Activated CD8-positive, alpha-beta memory T cell treated with anti-CD3 and anti-CD28 coated beads for 4 hours (primary cell): ENCODE measurements at regions not wholly inside any gene's neighbourhood (a gene's known extent, or its start where the extent isn't known, plus 50 kb on each side); places are given as distances from the start of the nearest gene placed in this dataset.
"Not testable (repeated sequence)": the region's sequence is repeated elsewhere in the genome, so short reads cannot be mapped to it uniquely, and the experiment has no call there.

ENCODE experiments used
- DNase-seq, 2 donors: peaks; one replicate each; pipeline ENCODE4 v3.0.0-alpha.2; 2020; ENCODE audit warnings: low read depth in 2 of 2

DNA sequence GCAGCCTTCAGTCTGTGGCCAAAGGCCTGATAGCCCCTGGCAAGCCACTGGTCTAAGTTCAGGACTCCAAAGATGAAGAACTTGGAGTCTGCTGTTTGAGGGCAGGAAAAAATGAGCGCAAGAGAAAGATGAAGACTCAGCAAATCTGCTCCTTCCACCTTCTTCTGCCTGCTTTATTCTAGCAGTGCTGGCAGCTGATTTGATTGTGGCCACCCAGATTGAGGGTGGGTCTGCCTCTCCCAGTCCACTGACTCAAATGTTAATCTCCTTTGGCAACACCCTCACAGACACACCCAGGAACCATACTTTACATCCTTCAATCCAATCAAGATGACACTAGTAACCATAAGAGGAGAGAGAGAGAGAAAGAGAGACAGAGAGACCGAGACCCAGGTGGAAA lies 127.6 kb downstream of the UTP18 start:
- no peak for DNase-seq

DNA sequence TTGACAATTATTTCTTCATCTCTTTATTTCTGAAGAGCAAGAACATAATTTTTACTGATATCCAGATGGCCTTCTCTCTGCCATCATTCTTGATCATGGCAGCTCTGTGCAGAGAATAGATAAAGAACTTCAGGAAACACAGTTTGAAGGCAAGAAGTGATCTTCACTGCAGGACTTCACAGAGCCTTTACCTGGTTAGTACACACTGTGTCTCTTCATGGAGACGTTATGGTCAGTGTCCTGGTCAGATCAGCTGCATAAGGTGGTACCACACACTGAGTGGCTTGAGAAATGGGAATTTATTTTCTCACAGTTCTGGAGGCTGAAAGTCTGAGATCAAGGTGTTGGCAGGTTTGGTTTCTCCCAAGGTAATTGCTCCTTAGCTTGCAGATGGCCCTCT lies 129.5 kb downstream of the UTP18 start:
- no peak for DNase-seq

DNA sequence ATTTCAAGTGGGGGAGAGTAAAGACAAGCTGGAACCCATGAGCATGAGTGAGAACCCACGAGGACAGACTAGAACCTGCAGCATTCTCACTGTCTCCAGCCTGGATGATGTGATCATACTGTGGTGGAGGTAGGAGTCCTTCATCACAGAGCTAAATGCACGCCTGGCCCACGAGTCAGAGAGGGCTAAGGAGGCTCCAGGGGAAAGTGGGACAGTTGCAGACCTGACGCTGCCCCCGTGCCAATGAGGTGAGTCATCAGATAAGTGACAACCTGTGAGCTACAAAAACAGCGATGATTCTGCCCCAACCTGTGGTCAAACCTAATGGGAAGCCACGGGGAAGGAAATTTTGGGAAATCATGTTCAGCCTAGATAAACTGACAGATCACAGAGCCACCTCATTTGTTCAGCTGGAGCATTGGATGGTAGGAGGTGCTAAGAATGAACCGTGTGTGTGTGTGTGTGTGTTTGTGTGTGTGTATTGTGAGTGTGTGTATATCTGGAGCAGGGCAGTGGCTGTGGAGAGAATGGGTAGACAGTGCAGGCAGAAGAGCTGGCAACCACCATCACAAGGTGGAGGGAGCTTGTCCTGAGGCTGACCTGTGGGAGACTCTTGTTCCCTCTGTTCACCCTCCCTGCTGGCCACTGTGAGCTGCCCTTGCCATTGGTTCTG lies 131.8 kb downstream of the UTP18 start:
- no peak for DNase-seq

DNA sequence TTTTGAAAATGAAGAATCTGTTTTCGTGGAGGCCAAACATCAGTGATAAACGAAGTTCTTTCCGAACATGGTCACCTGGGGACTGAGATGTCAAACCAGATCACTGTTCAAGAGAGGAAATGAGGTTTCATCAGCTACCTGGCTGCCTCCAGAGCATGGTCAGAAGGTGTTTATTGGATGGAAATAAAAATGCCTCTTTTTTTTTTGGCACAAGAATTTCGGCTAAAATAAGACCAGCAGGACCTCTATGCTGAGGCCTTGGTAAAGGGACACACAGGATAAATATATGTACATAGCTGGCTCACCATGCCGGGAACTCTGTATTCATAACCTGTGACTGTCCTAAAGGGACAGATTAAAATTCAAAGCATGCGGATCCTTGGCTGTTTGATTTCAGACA lies 135.3 kb downstream of the UTP18 start:
- no peak for DNase-seq

DNA sequence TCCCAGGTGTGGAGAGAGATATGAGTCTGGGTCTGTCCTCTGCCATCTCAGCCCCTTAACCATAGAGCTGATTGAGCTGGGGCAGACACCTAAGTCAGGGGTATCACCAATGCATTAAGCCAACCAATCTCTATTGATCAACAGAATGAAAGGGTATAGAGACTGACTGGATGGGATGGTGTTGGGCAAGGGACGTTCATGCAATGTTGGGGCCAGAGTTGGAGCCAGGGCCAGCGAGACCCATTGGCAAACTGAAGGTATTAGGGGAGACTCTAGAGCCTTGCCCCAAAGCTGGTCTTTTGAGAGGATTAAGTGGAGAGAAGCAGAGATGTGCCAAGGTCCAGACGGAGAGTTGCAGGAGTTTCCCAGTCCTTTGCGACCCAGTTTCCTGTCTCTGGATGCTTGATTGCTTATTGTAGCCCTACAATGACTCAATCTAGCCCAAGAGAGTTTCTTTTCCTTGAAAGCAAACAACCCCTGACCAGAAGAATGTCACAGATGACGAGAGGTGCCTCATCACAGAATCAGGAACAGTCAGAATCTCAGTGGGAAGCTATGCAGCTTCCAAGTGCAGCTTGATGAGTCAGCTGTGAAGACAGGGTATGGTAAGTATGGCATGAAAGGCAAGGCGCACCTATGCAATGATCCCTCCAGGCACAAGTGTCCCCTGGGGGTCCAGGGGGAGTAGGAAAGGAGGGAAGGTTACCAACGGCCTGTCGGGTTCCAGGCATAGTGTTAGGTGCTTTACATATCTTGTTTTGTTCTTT lies 137.2 kb downstream of the UTP18 start:
- DNase-seq: no peak

DNA sequence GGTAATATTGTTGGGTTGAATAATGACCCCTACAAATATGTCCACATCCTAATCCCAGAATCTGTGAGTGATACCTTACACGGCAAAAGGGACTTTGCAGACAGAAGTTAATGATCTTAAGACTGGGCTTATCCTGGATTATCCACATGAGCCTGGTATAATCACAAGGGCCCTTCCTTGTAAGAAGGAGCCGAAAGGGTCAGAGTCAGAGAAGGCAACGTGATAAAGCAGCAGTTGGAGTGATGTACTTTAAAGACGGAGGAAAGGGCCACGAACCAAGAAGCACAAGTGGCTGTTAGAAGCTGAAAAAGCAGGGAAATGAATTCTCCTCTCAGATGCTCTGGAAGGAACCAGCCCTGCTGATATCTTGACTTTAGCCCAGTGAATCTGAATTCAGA lies 137.8 kb downstream of the UTP18 start:
- no peak for DNase-seq

DNA sequence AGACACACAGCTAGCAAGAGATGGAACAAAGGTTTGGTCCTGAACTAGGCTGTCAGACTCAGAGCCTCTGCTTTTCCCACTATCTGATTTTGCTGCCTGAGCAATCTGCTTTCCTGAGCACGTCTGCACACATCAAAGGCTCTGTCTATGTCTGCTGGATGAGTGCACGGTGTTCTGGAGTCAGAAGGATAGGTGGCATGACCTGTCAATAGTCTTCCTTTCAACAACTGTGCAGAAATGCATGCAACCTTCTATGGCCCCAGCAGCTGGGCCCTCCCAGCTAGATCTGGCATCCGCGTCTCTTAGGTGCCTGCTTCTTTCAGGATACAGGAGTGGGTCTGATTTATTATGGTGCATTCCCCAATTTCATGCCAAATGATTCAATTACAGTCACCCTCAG lies 138.3 kb downstream of the UTP18 start:
- no peak for DNase-seq

DNA sequence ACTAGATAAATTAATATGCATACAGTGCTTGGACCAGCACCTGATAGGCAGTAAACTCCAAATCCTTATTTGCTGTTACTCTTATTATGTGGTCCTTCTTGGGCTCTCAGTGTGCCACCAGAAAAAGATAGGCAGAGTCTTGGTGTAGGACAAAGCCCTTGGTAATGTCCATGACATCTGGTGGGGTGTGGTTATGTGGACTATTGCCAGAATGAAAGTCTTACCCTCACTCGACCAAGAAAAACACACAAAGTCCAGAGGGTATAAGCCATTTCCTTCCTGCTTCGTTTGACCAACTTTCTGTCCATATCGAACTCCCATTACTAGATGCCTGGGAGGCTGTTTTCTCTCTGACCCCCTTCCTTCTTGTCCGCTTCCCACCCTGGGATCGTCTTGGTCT lies 140.9 kb downstream of the UTP18 start:
- DNase-seq: no peak

DNA sequence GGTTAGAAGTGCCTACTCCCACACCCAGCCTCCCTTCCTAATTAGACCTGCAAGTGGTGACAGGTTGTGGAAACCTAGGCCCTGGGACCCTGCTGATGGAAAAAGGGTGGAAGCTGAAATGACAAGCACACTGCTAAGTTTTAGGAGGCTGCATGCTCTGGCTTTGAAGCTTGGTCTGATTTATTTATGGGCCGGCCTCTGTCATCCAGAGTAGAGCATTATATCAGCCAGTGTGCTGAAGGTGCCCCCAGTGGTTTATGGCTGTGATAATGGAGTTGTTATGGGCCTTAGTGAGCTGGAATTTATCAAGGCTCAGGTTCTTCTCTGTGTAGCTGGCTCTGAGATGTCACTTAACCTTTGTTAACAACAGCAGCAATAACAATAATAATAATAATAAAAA lies 142.6 kb downstream of the UTP18 start:
- no peak for DNase-seq

DNA sequence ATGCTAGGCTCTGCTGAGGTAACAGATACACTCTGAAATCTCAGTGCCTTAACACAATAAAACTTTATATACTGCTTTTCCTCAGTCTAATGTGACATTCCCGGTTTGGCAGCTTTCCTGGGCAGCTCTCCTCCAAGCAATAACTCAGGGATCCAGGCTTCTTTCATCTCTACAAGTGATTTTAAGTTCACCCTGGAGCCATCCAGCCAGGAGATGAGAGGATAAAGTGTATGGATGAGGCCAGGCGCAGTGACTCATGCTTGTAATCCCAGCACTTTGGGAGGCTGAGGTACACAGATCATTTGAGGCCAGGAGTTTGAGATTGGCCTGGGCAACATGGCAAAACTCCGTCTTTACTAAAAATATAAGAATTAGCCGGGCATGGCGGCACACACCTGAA lies 147.2 kb downstream of the UTP18 start:
- DNase-seq: no peak

DNA sequence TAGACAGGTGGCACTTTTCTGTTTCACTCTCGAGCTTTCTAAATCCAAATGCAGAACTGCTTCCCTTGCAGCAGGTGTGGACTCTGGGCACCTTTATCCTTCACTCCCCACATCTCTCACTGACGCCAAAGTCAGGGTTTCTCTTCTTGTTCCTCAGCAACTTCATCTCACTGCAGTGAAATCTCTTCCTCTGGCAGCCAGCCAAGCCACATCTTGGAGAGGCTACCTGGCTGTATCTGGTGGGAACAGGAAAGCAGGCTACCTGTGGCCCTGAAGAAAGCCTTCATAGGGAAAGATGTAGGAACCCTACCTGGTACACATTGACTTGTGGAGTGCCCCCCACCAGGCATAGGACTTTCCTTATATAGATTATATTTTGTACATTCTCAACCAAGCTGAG lies 159.1 kb downstream of the UTP18 start:
- no peak for DNase-seq

DNA sequence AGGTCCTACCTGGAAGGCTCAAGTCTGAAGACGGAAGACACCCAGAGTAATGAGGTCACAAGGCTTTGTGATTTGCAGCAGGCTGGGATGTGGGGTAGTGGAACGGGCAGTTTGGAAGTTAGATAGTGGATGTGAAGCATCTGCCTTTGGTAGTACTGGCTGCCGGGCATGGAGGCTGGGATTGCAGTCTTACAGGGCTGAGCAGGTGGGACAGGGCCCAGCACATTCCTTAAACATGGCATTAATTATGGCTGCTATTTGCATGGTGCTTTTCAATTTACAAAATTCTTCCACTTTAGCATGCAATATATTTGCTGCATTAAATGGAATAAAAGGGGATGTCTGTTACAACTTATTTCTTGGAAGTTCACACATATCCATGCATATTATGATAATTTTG lies 161.2 kb downstream of the UTP18 start:
- DNase-seq: no peak

DNA sequence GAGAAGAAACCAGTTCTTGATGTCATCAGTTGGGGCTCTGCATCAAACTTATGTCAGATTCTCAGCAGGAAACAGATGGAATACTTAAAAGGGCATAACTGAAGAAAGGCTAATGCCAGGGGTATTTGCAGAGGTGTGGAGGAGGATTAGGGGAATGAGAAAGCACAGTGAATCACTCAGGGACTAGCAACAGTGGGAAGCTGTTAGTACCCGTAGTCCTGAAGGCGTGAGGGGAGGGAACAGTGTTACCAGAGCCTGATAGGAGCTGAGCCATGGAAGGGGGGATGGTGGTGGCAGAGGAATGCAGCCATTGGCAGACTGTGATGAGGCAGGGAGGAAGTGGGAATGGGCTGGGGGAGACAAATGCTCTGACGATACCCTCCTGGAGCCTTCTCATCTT lies 162.3 kb downstream of the UTP18 start:
- no peak for DNase-seq

DNA sequence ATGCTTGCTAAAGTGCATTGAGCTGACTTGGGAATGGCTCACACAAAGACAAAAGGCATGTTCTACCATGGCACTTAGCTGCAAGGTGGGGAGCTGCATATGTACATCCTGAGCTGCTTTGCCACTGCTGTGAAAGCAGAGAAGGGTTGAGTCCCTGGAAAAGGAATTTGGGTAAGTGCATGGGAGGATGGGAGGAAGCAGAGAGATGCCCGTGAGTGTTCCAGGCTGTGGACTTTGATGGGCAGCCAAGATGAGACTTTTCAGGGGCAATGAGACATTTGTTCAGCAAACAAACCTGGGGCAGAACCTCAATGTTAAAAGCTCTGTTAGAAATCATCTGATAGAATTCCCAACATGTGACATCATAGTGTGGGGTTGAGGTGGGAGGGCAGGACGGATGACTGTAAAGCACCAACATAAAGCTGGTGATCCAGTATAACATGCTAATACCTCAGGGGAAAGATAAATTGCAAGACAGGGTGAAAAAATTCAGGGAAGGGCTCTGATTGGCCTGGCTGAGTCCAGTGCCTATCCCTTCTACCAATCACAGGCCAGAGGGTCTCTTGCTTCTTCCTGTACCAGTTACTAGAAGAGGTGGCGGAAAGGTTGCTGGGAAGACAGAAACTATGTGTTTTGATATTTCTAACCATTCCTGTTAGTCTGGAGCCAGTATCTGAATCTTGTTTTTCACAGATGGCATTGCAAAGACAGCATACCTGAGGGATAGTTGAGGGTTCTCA lies 163.2 kb downstream of the UTP18 start:
- DNase-seq: no peak

DNA sequence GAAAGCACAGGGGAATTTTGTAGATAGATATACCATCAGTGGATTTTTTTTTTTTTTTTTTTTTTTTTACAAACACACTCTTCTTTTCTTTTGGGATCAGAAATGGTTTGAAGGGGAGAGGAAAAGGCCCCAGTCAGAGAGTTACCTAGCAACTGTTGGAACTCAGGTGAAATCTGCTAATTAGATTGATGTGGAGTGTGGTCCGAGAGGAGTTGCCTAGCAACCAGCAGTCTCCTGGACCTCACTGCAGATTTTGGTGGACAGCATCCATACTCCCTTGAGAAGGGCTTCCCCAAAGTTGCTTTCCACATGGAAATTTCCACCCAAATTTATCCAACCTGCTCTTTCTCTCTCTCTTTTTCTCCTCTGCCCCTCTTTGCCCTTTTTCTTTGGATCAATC lies 165.4 kb downstream of the UTP18 start:
- no peak for DNase-seq

DNA sequence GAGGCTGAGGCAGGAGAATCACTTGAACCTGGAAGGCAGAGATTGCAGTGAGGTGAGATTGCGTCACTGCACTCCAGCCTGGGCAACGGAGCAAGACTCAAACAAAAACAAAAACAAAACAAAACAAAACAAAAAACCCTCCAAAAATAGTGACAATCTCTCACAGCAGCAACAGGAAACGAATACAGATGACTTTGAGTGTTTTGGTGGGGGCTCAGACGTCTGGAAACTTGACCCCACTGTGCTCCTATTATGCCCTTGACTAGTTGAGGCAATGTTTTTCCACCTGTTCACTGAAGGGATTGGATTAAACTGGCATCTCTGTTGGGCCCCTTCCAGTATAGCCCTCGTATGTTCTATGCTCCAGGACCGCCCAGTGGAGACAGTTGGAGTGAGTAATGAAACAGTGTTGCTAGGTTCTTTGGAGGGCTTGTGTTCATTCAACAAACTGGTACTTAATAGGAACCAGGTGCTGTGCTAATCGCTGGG lies 167.0 kb downstream of the UTP18 start:
- DNase-seq: no peak

DNA sequence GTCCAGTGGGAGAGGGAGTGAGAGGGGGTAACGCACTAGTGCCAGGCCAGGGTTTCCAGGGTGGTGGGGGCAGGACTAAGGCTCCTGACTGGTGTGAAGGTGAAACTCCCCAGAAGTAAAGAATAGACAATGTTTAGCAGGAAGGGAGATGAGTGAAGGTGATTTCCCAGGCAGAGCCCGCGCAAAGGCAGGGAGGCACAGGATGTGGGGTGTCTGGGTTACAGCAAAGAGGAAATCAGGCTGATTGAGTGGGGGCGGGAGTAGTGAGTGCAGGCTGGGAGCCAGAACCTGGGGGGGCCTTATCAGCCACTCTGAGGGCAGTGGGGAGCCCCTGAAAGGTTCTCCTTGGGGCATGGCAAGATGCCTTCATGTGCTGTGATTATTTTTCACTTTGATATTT lies 167.5 kb downstream of the UTP18 start:
- DNase-seq: peak; percentile 1 to 53

DNA sequence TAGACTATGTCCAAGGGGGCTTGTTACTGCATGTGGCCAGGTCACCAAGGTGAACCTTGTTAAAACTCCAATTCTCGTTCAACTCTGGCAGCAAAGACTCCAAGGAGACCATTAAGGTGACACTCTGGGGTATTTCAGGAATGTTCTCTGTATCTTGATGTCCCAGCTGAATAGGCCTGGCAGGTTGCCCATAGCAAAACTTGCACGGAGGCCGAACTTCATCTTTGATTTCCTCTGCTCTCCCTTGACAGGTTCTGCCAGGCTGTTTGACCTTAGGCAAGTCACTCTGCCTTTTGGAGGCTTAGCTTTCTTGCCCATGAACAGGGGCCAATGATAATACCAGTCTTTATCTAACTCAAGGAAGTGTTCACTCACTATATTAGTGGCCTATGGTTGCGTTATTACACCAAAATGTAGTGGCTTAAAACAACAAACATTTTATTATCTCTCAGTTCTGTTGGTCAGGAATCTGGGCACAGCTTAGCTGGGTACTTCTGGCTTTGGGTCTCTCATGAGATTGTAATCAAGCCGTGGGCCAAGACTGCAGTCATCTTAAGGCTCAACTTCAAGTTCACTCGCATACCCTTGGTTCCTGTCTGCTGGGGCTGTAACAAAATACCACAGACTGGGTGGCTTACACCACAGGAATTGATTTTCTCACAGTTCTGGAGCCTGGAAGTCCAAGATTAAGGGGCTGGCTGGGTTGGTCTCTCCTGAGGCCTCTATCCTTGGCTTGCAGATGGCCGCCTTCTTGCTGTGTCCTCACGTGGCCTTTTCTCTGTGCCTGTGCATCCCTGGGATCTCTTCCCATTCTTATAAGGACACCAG lies 168.5 kb downstream of the UTP18 start:
- no peak for DNase-seq

DNA sequence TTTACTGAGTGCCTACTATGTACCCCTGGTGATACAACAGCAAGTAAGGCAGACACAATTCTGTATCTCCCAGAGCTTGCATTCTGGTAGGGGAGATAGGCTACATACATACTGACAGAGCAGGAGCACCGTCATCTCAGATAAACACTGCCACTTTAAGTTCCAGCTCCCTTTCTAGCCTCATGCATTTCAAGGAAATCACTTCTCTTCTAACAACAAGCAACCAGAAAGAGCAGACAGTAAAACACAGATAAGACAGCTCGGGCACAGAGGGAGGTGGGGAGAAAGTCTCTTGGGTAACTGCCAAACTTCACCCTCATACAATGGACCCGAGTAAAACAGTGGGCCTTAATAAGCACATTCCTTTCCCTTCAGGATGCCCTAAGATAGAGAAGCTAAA lies 169.6 kb downstream of the UTP18 start:
- not testable (repeated sequence) for DNase-seq

DNA sequence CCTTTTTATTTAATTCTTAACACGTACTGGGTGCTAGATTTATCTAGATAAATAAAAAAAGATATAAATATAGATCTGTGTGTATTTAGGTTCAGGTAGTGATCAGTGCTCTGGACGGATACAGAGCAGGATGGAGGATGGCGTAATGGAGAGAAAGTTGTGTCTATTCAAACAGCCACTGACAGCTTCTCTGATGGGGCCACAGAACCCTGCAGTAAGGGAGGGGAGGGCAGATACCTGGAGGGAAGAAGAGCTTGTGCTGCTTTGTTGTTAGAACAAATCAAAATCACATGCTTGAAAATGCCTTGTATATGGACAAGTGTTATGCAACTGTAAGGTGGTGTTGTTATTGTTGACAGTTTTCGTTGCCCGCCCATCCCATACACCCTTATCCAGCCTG lies 170.2 kb downstream of the UTP18 start:
- DNase-seq: no peak

DNA sequence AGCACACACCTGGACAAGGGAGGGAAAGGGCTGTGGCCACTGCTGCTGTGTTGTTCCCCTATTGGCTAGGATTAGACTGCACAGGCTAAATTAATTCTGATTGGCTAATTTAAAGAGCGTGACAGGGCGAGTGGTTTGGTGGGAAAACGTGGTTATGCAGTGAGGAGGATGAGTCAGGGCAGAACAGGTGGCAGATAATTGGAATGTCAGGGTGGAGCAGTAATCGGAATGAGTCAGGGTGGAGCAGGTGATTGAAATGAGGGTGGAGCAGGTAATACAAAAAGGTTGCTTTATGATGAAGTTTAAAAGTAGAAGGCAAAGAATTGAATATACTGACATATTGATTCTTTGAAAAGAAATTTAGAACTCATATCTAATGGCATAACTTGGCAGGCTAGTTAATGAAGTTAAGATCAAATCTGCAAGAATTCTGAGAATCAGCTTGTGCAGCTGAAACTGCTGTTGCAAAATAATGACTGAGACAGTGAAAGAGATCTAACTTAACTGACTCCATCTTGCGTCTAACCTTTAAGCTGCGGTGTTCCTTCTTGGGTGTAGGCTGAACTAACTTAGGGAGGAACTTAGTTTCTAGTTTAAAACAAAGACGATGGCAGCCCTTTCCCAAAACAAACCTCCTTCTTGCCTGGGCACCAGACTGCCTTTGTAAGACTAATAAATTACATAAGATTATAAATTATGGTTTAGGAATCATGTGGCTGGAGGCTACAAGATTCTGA lies 174.3 kb downstream of the UTP18 start:
- no peak for DNase-seq
